GM18861 (cell line): ENCODE measurements at regions not wholly inside any gene's neighbourhood (a gene's known extent, or its start where the extent isn't known, plus 50 kb on each side); places are given as distances from the start of the nearest gene placed in this dataset.
"Not testable (repeated sequence)": the region's sequence is repeated elsewhere in the genome, so short reads cannot be mapped to it uniquely, and the experiment has no call there.

Source experiments
- ATAC-seq: cut with Tn5 transposase; IDR thresholded peaks from one replicate; pipeline ENCODE4 v1.9.1; 2021; ENCODE audit not compliant: unreplicated experiment

DNA sequence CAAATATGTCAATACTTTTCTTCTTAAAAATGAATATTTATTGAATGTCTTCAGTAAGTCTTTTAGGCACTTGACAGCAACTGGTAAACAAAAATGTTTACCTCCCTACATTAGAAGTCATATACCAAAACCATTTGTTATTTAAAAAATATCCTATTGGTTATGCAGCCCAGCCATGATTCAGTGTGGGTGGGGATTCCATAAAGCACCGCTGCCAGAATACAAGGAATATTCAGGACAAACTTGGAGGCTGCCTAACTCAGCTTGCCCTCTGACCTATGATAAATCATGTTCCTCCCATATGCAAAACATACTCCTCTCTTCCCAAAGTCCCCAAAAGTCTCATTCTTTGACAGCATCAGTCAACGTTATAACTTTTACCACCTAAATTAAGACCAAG, 486.8 kb upstream of the IRAK1BP1 start:
- ATAC-seq, result no peak

GRCh38 chr6:78383968-78384367, 483.4 kb upstream of the IRAK1BP1 start:
- ATAC-seq, result no peak

- not testable (repeated sequence) for ATAC-seq
Observed at GRCh38 chr6:78386854-78387253, 480.5 kb upstream of the IRAK1BP1 start.

DNA sequence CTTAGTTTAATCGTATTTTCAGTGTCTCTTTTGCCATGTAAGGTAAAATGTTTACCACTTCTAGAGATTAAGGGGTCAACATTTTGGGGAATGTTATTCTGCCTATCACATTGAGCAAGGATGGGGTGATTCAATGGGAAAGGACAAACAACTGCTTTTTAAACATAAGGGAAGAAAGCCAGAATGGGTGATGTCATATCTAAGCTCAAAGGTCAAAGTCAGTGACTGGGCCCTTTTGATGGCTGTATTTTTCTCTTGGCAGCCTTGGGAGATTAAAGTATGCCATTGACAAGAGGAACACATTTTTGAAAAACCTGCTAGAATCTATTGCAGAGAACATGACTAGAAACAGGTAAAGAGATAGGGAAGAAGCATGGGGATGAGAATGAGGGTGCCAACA, 477.3 kb upstream of the IRAK1BP1 start:
- ATAC-seq, result no peak

- no peak for ATAC-seq
Observed at GRCh38 chr6:78397499-78397898, 469.9 kb upstream of the IRAK1BP1 start.

DNA sequence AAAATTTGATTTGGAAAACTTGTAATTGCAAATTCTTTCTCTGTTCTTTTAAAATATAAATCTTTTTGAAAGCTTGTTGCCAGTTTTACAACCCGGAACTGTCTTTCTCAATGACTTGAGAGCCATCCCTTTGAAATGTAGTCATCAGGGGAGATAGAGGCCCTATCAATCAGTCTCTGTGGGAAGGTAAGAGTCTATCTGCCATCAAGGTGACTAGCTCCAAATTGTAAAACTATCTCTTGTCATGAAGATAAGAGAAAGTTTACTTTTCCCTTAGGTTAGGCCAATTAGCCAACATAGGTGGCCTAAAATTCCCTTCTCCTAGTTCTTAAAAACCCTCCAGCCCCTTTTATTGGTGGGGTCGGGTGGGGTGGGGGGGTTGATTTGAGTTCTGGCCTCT, 469.1 kb upstream of the IRAK1BP1 start:
- ATAC-seq, result no peak

GRCh38 chr6:78400076-78400475, 467.3 kb upstream of the IRAK1BP1 start:
- ATAC-seq, result no peak

- ATAC-seq, result no peak
Observed at GRCh38 chr6:78427386-78427785, 440.0 kb upstream of the IRAK1BP1 start.

DNA sequence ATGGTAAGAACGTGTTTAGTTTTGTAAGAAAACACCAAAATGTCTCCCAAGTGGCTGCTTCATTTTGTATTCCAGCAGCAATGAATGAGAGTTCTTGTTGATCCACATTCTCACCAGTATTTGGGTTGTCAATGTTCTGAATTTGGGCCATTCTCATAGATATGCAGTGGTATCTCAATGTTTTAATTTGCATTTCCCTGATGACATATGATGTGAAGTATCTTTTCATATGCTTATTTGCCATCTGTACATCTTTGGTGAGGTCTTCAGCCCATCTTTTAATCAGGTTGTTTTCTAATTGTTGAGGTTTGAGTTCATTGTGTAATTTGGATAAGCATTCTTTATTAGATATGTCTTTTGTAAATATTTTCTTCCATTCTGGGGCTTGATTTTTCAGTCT, 436.8 kb upstream of the IRAK1BP1 start:
- no peak for ATAC-seq

GRCh38 chr6:78435671-78436070, 431.7 kb upstream of the IRAK1BP1 start:
- no peak for ATAC-seq

DNA sequence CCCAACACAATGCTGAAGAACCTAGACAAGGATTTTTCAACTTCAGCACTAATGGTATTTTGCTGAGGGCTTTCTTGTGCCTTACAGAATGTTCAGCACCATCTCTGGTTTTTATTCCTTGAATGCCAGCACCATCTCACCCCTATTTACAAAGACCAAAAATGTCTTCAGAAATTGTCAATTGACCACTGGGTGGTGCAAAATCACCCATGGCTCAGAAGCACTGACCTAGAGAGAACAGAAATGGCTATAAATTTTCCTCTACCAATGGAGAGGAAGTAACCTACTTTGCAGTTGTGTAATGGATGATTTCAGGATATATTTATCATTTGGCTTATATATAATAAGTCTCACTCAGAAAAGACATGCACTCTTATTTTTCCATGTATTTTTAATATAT, 431.0 kb upstream of the IRAK1BP1 start:
- no peak for ATAC-seq

DNA sequence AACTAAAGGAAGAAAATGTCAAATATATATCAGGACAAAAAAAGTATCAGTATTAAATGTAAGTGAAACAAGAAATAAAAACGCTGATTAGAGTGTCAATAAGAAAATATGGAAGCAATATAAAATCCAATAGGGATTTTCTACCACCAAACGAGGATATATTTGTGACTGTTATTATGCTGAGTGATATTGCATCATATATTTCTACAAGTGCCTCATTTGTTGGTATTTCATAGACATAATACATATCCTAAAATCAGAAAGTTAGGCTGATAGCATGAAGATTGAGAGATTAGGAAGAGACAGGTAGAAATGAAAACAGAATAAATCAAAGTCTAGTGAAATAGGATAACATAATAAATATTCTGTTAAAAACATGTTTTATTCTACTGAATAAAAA, 429.2 kb upstream of the IRAK1BP1 start:
- ATAC-seq, result no peak

GRCh38 chr6:78460711-78461110, 406.6 kb upstream of the IRAK1BP1 start:
- no peak for ATAC-seq

GRCh38 chr6:78462728-78463127, 404.6 kb upstream of the IRAK1BP1 start:
- ATAC-seq, result no peak

DNA sequence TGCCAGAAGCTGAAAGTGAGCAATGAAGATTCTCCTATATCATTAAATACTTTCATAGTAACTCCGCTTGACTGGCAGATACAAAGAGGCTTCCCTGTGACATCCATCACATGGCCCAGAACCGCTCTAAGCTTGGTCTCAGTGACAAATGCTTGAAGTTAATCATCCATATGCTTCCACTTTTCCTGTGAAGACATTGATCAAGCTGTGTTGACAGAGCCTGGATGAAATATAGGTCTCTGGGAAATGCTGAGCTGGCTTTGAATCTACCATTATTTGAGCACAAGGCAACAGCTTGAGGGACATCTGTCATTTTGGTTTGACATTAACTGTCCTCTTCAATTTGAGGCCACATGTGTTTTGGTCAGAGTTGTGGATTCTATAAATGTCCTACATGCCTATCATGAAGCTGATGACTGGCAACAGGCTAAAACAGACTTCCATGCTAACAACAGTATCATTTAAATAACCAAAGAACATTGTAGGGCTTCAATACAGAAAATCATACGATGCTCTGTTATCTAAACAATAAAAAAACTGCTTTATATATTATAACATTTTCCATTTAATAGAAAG, 402.2 kb upstream of the IRAK1BP1 start:
- no peak for ATAC-seq

- no peak for ATAC-seq
Observed at GRCh38 chr6:78476561-78476960, 390.8 kb upstream of the IRAK1BP1 start.

DNA sequence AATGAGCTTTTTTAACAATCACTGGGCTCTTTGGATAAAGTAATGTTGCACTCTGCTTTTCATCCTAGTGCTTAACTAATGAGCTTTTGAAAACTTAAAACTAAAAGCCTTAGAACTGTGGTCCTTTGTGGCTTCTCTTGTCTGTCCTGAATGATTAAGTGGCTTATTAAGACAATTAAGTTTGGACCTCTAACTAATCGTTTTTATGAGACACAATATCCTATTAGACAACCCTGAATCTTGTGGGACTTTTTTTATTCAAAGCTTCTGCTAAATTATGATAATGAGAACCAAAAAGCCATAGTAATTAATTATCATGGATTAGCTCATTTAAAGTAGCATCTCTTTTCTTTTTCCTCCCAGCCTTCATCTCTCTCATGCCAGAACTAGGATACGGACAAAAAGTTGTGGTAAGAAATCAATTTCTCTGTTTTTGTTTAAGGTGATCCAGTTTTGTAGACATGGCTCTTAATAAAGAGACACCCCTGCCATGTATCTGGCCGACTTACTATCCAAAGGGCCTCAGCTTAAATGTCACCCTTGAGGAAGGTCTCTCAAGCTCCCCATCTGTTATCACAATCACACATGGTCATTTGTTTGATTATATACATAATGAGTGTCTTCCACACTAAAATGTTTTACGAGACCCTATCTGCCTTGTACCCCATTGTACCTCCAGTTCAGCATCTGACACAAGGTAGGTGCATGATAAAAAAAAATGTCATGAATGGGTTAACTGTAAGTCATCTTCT, 384.4 kb upstream of the IRAK1BP1 start:
- ATAC-seq, result no peak

- no peak for ATAC-seq
Observed at GRCh38 chr6:78483553-78484197, 383.7 kb upstream of the IRAK1BP1 start.

DNA sequence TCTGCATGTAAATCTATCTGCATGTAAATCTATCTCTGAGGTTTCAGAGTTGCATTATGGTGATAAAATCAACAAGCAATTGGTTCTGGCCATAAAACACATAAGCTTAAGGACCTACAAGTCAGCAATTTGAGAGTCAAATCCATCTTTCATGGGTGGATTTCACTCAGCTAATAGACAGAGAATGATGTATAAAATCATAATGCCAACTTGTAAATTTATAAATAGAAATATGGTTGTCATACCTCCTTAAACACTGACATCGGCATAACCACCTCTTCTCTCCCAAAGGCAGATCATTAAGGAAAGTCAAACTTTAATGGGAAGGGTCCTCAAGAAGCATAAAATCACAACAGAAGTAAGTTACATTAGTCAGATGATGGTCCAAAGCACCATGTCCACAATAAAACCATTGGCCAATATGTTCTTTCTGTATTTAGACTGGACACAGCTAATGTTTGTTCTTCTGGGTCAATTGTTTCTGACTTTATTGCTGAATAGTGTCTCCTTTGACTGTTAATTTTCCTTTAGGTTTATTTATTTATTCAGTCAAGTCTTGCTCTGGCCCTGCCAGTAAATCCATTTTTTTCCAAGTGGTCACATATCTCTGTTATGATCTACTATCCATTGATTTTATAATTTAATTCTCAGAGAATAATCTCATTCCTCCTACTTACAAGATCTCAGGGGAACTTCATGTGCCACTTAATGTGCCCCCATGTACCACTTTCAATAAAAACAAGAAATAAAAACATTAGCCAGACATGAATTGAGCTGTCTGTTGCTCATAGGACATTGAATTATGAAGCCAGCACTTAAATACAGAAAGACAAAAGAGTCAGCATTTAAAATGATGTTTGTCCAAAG, 382.9 kb upstream of the IRAK1BP1 start:
- ATAC-seq, result no peak

DNA sequence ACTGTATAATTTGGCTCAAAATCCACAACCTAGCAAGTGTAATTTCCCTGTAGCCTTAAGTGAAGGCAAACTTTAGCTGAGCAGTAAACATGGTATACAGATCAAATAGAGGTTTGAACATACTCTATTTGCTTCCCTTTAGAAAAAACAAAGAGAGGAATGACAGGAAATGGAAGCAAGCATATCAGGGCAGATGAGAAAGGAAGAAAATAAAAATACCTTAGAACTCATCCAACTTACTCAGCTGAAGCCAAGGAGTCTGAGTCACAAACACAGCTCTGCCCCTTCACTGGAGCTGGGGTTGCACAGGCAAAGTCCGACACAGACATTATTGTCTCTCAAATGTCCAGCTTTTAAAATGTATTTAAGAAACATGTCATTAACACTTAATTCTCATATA, 379.9 kb upstream of the IRAK1BP1 start:
- no peak for ATAC-seq

DNA sequence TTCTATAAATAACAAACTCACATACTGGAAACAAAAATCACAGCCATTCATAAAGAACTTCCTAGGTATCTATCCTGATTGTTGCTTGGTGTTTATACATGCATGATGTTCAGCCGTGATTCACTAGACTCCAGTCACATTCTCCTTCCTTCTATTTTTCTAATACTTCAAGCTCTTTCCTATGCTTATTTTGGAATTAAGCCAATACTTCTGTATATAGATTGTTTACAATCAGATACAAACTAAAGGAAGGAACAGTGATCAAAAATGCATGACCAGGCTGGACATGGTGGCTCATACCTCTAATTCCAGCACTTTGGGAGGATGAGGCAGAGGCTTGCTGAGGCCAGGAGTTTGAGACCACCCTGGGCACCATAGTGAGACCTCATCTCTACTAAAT, 377.5 kb upstream of the IRAK1BP1 start:
- no peak for ATAC-seq
